Stimulated activated CD4-positive, alpha-beta T cell treated with anti-CD3 and anti-CD28 coated beads, Interleukin-1b, Interleukin-23, amount 100 ng/mL, for 4 hours (primary cell): ENCODE measurements at regions not wholly inside any gene's neighbourhood (a gene's known extent, or its start where the extent isn't known, plus 50 kb on each side); places are given as distances from the start of the nearest gene placed in this dataset.
"Not testable (repeated sequence)": the region's sequence is repeated elsewhere in the genome, so short reads cannot be mapped to it uniquely, and the experiment has no call there.

ENCODE experiments used
- DNase-seq, 2 donors: peaks; one replicate each; pipeline ENCODE4 v3.0.0-alpha.2; 2020; ENCODE audit warnings: low read depth in 2 of 2

DNA sequence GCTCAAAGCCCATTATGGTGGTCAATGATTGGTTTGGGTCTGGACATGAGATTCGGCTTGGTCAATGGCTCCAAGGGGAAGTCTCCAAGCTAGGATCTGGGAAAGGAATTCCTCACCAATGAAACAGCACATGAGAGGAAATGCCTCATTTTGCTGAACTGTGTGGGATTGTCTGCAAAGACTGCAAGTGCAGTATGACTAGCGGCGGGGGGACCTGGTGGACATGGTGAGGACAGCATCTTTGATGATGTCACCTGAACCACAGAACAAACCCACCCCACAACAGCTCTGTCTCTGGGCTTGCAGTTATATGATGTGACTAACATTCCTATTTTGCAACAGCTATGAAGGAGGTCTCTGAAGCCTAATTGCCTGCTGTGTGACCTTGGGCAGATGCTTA, 50.6 kb upstream of the NKD1 start:
- no peak for DNase-seq

- DNase-seq: no peak
Observed at GRCh38 chr16:50496990-50497389, 51.2 kb upstream of the NKD1 start.

- DNase-seq: no peak
Observed at GRCh38 chr16:50495673-50496072, 52.5 kb upstream of the NKD1 start.

DNA sequence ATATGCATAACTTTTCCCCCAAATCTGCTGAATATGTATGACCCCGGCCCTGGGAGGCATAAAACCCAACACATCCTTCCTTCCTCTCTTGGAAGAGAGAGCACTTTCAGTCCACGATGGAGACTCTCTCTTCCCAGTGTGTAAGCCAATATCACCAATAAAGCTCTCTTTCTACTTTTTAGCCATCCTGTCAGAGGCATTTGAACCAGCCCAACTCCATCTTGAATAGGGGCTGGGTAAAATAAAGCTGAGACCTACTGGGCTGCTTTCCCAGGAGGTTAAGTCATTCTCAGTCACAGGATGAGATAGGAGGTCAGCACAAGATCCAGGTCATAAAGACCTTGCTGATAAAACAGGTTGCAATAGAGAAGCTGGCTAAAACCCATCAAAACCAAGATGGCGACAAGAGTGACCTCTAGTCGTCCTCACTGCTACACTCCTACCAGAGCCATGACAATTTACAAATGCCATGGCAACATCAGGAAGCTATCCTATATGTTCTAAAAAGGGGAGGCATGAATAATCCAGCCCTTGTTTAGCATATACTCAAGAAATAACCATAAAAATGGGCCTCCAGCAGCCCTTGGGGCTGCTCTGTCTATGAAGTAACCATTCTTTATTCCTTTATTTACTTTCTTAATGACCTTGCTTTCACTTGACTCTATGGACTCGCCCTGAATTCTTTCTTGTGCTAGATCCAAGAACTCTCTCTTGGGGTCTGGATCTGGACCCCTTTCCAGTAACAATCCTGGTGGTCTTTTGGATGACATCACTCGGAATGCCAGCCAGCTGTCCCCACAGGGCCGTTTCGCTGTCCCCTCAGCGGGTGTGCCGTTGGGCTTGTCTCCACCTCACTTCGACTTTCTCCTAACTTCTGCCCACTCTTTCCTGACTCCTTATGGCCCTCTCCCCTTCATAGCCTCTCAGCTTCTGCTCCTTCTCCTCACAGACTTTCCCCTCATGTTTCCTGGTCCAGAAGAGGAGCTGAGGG, 53.4 kb upstream of the NKD1 start:
- DNase-seq: no peak

GRCh38 chr16:50491516-50491915, 56.7 kb upstream of the NKD1 start:
- no peak for DNase-seq

- DNase-seq: no peak
Observed at GRCh38 chr16:50490828-50491227, 57.4 kb upstream of the NKD1 start.

- DNase-seq: no peak
Observed at GRCh38 chr16:50489182-50489581, 59.0 kb upstream of the NKD1 start.

GRCh38 chr16:50487528-50487927, 60.7 kb upstream of the NKD1 start:
- DNase-seq: no peak

DNA sequence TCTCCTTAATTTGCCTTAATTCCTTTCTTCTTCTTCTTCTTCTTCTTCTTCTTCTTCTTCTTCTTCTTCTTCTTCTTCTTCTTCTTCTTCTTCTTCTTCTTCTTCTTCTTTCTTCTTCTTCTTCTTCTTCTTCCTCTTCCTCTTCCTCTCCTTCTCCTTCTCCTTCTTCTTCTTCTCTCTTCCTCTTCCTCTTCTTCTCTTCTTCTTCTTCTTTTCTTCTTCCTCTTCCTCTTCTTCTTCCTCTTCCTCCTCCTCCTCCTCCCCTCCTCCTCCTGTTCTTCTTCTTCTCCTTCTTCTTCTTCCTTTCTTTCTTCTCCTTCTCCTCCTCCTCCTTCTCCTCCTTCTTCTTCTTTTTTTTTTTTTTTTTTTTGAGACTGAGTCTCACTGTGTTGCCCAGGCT, 62.0 kb upstream of the NKD1 start:
- not testable (repeated sequence) for DNase-seq

DNA sequence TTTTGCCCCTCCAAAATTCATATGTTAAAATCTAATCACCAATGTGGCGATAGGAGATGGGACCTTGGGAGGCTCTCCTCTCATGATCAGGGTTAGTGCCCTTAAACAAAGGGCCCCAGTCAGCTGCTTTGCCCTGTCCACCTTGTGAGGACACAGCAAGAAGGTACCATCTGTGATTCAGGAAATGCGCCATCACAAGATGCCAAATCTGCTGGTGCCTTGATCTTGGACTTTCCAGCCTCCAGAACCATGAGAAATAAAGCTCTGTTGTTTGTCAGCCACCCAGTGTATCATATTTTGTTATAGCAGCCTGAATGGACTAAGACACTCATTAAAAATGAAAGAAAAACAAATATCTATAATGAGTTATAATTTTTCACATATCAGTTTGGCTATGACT, 63.0 kb upstream of the NKD1 start:
- DNase-seq: no peak

GRCh38 chr16:50482271-50482670, 65.9 kb upstream of the NKD1 start:
- no peak for DNase-seq

DNA sequence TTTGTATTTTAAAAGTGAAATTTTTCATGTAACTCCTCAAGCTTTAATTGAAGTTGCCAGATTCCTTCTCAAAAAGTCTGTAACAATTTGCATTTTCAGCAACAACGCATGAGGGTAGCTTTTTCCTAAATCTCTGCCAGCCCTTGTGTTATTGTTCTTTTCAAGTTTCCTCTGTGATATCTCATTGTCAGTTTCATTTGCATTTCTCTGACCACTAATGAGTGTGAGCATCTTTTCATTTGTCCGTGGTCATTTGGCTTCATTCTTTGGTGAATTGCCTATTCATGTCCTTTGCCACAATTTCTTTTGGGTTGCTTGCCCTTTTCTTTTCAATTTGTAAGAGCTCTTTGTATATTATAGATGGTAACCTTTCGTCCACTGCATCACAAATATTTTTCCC, 68.0 kb upstream of the NKD1 start:
- DNase-seq: no peak

GRCh38 chr16:50479771-50480170, 68.4 kb upstream of the NKD1 start:
- DNase-seq: no peak

- DNase-seq: no peak
Observed at GRCh38 chr16:50478773-50479149, 69.4 kb upstream of the NKD1 start.

- DNase-seq: no peak
Observed at GRCh38 chr16:50478075-50478772, 70.0 kb upstream of the NKD1 start.

DNA sequence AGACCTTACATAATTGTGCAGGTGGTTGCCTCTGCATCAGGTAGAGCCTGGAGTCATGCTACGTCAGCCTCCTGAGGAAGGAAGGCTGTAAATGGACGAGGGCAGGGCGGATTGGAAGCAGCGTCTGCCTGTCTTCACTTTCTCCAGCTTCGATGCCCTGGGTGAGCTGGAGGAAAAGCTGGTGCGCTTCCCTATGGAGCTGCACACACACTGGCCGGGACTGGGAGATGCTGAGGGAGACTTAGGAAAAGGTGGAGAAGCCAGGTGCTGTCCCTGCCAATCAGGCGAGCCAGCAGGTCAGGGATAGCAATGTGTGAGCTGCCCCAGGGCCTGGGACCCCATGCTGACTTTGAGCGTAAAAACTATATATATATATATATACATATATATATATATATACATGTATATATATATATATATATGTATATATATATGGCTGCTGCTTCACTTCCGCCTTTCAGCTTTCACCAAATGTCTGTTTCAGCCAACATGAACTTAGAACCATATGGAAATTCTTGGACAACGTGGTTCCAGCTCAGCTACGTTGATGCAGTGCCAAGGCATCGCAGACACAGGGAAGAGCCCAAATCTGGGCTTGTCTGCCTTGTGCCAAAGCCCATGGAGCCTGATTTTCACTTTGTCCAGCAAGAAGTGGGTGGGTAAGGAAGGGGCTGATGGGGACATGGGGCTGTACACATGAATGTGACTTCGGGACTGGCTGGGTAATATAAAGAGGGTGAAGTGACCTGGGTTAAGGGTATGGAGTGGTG, 71.5 kb upstream of the NKD1 start:
- DNase-seq: no peak

GRCh38 chr16:50475170-50475569, 73.0 kb upstream of the NKD1 start:
- DNase-seq: no peak

- DNase-seq: no peak
Observed at GRCh38 chr16:50474138-50474537, 74.1 kb upstream of the NKD1 start.

- no peak for DNase-seq
Observed at GRCh38 chr16:50473356-50473945, 74.7 kb upstream of the NKD1 start.

GRCh38 chr16:50472472-50472871, 75.7 kb upstream of the NKD1 start:
- no peak for DNase-seq

GRCh38 chr16:50470687-50471086, 77.5 kb upstream of the NKD1 start:
- no peak for DNase-seq

- no peak for DNase-seq
Observed at GRCh38 chr16:50469744-50470321, 78.4 kb upstream of the NKD1 start.
